Prostate gland (tissue), 2 donors: ENCODE measurements at regions not wholly inside any gene's neighbourhood (a gene's known extent, or its start where the extent isn't known, plus 50 kb on each side); places are given as distances from the start of the nearest gene placed in this dataset.

ENCODE experiments used
- POLR2AphosphoS5 ChIP-seq: sonication (generic); formaldehyde crosslinking; IDR thresholded peaks from one replicate; pipeline ENCODE4 v1.6.1; 2017; ENCODE audit warnings: antibody characterized with exemption
- TF ChIP-seq, protein P1 (sequence below), 4 experiments: fragments of 200-600 bp in 2 of 4; fragments of 450-650 bp in 2 of 4; sonication (generic) in 2 of 4; IDR thresholded peaks; 1 replicate in 3 of 4; 2 replicates in 1 of 4; pipeline ENCODE4 v1.5.1; 2016 to 2019; ENCODE audit warnings: antibody characterized with exemption in 4 of 4, mild to moderate bottlenecking in 2 of 4, moderate library complexity in 2 of 4

- TF ChIP-seq, protein P1, sequence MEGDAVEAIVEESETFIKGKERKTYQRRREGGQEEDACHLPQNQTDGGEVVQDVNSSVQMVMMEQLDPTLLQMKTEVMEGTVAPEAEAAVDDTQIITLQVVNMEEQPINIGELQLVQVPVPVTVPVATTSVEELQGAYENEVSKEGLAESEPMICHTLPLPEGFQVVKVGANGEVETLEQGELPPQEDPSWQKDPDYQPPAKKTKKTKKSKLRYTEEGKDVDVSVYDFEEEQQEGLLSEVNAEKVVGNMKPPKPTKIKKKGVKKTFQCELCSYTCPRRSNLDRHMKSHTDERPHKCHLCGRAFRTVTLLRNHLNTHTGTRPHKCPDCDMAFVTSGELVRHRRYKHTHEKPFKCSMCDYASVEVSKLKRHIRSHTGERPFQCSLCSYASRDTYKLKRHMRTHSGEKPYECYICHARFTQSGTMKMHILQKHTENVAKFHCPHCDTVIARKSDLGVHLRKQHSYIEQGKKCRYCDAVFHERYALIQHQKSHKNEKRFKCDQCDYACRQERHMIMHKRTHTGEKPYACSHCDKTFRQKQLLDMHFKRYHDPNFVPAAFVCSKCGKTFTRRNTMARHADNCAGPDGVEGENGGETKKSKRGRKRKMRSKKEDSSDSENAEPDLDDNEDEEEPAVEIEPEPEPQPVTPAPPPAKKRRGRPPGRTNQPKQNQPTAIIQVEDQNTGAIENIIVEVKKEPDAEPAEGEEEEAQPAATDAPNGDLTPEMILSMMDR (IDR thresholded peaks at IDR 0.05): no peak
- no peak for TF ChIP-seq POLR2AphosphoS5
Observed at GRCh38 chr20:11333634-11334033, 584.1 kb upstream of the BTBD3 start.
